ENCODE measurements at regions not wholly inside any gene's neighbourhood (a gene's known extent, or its start where the extent isn't known, plus 50 kb on each side); places are given as distances from the start of the nearest gene placed in this dataset.
"Not testable (repeated sequence)": the region's sequence is repeated elsewhere in the genome, so short reads cannot be mapped to it uniquely, and the experiment has no call there.

GRCh38 chr3:101141135-101141534 is 147.9 kb upstream of the ABI3BP start:
- no peak for DNase-seq (ENCODE audit: low read depth, low spot score)

DNA sequence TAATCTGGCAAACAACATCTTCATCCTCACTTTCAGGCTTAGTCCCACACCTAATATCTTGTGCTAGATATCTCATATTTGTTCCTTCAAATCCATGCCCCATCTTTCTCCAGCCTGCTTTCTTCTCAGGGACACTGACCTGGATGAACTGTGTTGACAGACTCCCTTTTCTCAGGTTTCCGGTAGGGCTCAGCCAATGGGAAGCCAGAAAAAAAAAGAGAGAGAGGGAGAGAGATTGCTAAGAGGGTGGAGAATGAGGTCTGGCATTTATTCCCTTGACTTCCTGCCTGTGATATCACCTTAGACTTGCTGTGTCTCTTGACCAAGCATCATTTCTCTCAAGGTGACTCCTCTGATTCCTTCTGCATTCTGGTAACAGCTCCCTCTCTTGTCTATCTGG is 145.6 kb upstream of the ABI3BP start:
- no peak for DNase-seq (ENCODE audit: low read depth, low spot score)

DNA sequence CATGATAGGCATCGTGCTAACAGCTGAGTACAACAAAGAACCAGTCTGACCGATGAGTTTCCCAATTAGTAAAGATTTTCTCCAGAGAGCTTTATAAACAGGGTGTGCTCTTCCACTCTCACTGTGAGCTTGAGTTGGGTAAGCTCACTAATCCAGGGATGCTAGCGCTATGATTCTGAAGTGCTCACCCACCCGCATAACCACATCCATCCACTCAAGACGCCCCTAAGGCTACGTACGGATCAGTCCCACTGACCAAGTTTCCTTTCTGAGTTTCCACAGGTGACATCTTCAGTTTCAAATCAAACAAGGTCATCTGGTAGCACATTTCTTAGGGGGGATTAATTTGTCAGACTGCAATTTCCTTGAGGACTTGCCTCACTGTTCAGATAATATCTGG is 141.1 kb upstream of the ABI3BP start:
- DNase-seq (ENCODE audit: low read depth, low spot score), result no peak

- DNase-seq (ENCODE audit: low read depth, low spot score), result no peak
These were observed 140.4 kb upstream of the ABI3BP start for GRCh38 chr3:101133652-101134051.

DNA sequence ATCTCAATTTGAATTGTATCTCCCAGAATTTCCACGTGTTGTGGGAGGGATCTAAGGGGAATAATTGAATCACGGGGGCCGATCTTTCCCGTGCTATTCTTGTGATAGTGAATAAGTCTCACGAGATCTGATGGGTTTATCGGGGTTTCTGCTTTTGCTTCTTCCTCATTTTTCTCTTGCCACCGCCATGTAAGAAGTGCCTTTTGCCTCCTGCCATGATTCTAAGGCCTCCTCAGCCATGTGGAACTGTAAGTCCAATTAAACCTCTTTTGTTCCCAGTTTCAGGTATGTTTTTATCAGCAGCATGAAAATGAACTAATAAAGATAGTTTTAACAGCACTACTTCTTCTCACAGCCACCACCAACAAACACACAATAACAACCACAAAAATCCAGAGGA is 140.0 kb upstream of the ABI3BP start:
- not testable (repeated sequence) for DNase-seq (ENCODE audit: low read depth, low spot score)

- no peak for DNase-seq (ENCODE audit: low read depth, low spot score)
These were observed 138.5 kb upstream of the ABI3BP start for GRCh38 chr3:101131767-101132166.

- no peak for DNase-seq (ENCODE audit: low read depth, low spot score)
These were observed 135.6 kb upstream of the ABI3BP start for GRCh38 chr3:101128786-101129185.

GRCh38 chr3:101128001-101128400 is 134.8 kb upstream of the ABI3BP start:
- no peak for DNase-seq (ENCODE audit: low read depth, low spot score)

- no peak for DNase-seq (ENCODE audit: low read depth, low spot score)
These were observed 130.9 kb upstream of the ABI3BP start for GRCh38 chr3:101124125-101124524.

DNA sequence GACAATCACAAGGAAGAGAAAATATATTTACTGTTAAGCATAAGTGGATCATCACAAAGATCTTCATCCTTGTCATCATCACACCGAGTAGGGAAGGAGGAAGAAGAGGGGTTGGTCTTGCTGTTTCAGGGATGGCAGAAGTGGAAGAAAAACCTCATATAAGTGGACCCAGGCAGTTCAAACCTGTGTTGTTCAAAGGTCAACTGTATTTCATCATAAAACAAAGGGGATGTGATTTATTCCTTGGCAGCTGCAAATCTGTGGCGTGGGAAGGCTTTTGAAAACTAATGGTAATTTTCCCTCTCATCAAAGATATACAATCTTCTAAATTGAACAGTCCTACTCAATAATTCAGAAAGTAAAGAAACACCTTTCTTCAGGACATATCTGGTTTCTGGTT is 129.9 kb upstream of the ABI3BP start:
- no peak for DNase-seq (ENCODE audit: low read depth, low spot score)

DNA sequence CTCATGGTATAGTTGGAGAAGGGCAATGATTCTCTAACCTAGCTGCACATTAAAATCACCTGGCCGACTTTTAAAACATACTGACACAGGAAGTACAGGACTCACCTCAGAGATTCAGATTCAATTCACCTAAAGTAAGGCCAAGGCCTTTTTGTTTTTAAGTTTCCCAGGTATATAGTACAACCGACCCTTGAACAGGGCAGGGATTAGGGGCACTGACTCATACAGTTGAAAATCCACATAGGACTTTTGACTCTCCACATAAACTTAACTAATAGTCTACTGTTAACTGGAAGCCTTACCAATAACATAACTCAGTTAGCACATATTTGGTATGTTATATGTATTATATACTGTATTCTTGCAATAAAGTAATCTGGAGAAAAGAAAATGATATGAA is 129.5 kb upstream of the ABI3BP start:
- DNase-seq (ENCODE audit: low read depth, low spot score), result no peak

DNA sequence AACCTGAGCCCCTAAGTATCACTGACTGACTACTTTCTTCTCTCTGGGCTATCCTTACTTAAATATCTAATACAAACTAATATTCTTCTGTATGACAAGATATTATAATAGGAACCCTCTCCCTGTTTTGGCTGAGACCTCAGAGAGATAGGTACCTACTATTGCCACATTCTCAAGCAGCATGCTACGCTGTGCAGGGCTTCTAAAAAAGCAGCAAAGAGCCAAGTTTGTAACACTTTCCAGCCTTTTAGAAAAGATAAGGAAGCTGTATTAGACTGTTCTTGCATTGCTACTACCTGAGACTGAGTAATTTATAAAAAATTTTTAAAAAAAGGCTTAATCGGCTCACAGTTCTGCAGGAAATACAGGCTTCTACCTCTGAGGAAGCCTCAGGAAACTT is 126.8 kb upstream of the ABI3BP start:
- DNase-seq (ENCODE audit: low read depth, low spot score), result no peak

DNA sequence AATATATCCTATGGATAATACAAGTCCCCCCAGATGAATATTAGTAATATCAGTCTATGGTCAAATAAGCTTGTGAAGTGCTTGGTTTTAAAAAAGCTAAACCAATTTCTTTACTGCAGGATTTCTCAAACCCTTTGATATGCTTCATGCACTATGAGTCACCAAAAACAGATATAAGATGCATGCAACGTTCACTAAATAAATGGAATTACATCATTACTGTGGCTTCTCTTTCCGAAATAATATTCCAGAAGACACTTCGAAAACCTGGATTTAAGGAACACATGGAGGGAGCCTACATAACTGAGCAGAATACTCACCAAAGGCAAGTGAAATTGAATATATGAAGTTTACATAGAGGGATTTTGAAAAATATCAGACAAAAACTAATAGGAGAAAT is 126.3 kb upstream of the ABI3BP start:
- DNase-seq (ENCODE audit: low read depth, low spot score), result no peak

GRCh38 chr3:101117980-101118379 is 124.8 kb upstream of the ABI3BP start:
- DNase-seq (ENCODE audit: low read depth, low spot score), result no peak

- DNase-seq (ENCODE audit: low read depth, low spot score), result no peak
These were observed 124.2 kb upstream of the ABI3BP start for GRCh38 chr3:101117465-101117864.

- not testable (repeated sequence) for DNase-seq (ENCODE audit: low read depth, low spot score)
These were observed 117.1 kb upstream of the ABI3BP start for GRCh38 chr3:101110295-101110694.

DNA sequence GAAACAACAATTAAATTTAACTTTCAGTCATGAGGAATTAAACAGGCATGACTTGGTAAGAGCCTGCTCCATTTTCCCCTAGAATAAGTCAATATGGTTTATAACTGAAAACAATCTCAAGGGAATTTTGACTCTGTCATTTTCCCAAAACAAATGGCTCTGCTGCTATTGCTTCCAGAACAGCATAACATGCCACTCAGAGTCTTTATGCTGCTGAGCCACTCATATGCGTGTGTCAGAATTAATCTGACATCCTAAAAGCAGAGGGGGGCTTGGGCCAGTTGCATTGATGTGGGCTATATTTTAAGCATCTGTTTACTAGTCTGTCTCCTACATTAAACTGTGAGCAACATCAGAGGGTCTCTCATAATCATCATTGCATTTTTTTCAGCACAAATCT is 111.1 kb upstream of the ABI3BP start:
- DNase-seq (ENCODE audit: low read depth, low spot score), result no peak

DNA sequence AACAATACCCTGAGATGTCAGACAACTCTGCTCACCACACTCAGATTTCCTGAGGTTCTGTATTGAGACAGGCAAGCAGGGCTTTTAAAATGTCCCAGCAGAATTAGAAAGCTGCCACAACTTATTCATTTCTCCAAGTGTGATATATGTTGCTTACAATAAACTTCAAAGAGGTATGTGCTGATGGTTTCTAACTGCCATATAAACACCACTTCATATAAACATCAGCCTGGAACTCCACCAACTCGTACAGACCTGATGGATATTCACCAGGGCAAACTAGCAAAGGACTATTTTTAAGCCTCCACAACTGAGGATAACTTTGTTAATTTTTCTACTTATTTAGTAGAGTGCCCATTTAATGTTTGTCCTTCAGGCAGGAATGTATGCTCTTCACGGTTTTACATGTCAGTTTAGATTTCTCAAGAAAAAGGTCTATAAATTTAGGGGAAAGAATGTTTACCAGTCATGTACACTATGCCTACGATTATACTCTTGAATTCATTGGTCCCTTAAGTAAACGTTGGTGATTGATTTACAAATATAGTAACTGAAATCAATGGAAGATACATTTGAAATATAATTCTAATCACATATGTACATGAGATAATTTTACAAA is 109.6 kb upstream of the ABI3BP start:
- DNase-seq (ENCODE audit: low read depth, low spot score), result no peak

GRCh38 chr3:101100361-101101009 is 107.3 kb upstream of the ABI3BP start:
- no peak for DNase-seq (ENCODE audit: low read depth, low spot score)

GRCh38 chr3:101099791-101100190 is 106.6 kb upstream of the ABI3BP start:
- no peak for DNase-seq (ENCODE audit: low read depth, low spot score)

GRCh38 chr3:101096444-101096843 is 103.2 kb upstream of the ABI3BP start:
- no peak for DNase-seq (ENCODE audit: low read depth, low spot score)

DNA sequence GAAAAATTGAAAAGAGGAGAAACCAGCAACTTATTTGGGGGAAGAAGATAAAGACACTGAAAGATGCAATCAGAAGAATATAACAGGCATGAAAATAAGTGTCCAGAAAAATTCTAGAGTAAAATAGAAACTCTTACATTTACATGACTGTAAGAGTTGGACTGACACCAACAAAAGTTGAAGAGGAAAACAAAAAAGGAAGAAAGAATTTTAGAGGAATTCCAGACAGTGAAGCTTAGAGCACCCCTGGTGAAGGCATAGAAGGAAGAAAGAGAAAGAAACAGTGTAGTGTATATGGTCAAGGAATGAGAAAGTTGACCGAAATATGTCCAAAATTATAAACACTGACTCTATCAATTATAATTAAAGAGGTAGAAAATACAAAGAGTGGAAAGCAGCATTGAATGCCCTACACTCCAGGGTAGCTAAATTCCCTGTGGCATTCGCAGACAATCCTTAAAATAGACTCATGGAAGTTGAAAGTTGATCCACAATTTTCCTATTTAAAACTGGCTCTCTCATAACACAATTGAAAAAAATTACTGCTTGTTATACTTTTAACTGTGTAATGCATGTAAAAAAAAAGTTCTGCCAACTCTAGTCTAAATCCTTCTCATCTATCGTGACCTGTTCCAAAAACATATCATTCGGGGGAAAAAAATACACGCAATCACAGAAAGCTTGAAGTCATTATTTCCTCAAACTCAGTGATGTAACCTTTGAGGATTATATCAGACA is 102.6 kb upstream of the ABI3BP start:
- DNase-seq (ENCODE audit: low read depth, low spot score), result no peak

DNA sequence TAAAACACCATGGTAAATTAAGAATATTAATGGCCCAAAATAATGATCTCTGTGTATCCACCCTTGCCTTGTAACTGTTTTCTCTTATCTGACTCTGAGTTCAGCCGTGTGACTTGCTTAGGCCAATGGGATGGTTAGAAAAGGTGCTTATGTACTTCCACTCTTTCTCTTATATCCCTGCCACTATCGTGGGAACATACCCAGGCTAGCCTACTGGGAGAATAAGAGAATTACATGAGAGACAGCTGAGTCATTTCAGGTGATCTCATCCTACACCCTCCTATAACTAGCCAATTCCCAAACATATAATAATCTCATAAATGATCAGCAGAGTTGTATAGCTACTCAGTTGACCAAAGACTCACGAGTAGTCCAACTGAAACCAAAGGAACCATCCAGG is 98.3 kb upstream of the ABI3BP start:
- no peak for DNase-seq (ENCODE audit: low read depth, low spot score)
